IMR-90 (cell line): ENCODE measurements at regions not wholly inside any gene's neighbourhood (a gene's known extent, or its start where the extent isn't known, plus 50 kb on each side); places are given as distances from the start of the nearest gene placed in this dataset.

Experiments
- BHLHE40 ChIP-seq: fragments of 150-350 bp; IDR thresholded peaks from 2 replicates; pipeline ENCODE4 v1.6.1; 2016; ENCODE audit warnings: mild to moderate bottlenecking, low read depth, low read length
- CHD1 ChIP-seq: IDR thresholded peaks from 2 replicates; pipeline ENCODE4 v1.6.1; 2012; ENCODE audit warnings: low read depth, low read length, improper control_type of control experiment
- CTCF ChIP-seq: conservative IDR thresholded peaks from 2 replicates; pipeline ENCODE4 v1.5.1; 2012; ENCODE audit warnings: mild to moderate bottlenecking, low read depth, low read length, improper control_type of control experiment
- FOS ChIP-seq: fragments of 150-350 bp; IDR thresholded peaks from 2 replicates; pipeline ENCODE4 v1.6.1; 2016; ENCODE audit warnings: low read depth, low read length
- NFE2L2 ChIP-seq: fragments of 150-350 bp; IDR thresholded peaks from 2 replicates; pipeline ENCODE4 v1.6.1; 2016; ENCODE audit warnings: low read depth, mild to moderate bottlenecking, low read length
- POLR2A ChIP-seq: IDR thresholded peaks from 2 replicates; pipeline ENCODE4 v1.6.1; 2012; ENCODE audit warnings: mild to moderate bottlenecking, low read depth, low read length
- RAD21 ChIP-seq: IDR thresholded peaks from 2 replicates; pipeline ENCODE4 v1.6.1; 2012; ENCODE audit warnings: low read length, improper control_type of control experiment
- RFX5 ChIP-seq: IDR thresholded peaks from 2 replicates; pipeline ENCODE4 v1.8.0; 2012; ENCODE audit warnings: low read depth, mild to moderate bottlenecking, low read length, moderate library complexity
- USF2 ChIP-seq: fragments of 150-350 bp; IDR thresholded peaks from 2 replicates; pipeline ENCODE4 v1.6.1; 2017; ENCODE audit warnings: mild to moderate bottlenecking, antibody characterized with exemption, low read length, low read depth

GRCh38 chr6:146872426-146872785 is 273.6 kb downstream of the ADGB start:
- no peak for TF ChIP-seq POLR2A
- TF ChIP-seq USF2, result no peak
- TF ChIP-seq CTCF, result no peak
- no peak for TF ChIP-seq RAD21
- TF ChIP-seq NFE2L2, result no peak
- no peak for TF ChIP-seq RFX5
- TF ChIP-seq BHLHE40, result no peak
- TF ChIP-seq FOS, result no peak
- TF ChIP-seq CHD1, result no peak
